ENCODE measurements at regions not wholly inside any gene's neighbourhood (a gene's known extent, or its start where the extent isn't known, plus 50 kb on each side); places are given as distances from the start of the nearest gene placed in this dataset.

GRCh38 chr6:137758661-137759060, 108.4 kb upstream of the TNFAIP3 start:
- DNase-seq (ENCODE audit: low read depth): no peak

- no peak for DNase-seq (ENCODE audit: low read depth)
These were observed 107.4 kb upstream of the TNFAIP3 start for GRCh38 chr6:137759624-137760023.

DNA sequence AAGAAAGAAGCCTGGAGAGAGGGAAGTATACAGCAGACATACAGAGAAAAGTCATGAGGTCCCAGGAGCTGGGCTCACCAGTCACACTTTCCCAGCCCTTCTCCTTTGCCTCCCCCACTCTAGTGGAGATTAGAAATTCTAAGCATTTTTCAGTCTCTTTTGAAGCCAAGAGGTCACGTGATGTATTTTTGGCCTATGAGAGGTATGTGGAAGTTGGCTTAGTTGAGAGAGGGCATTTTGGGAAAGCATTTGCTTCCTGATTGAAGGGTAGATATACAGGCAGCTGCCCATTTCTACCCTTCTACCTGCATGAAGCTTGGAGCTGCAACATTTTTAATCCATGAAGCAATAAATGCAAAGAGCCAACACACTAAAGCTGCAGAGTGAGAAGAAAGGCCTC, 106.0 kb upstream of the TNFAIP3 start:
- no peak for DNase-seq (ENCODE audit: low read depth)

GRCh38 chr6:137761487-137761886, 105.6 kb upstream of the TNFAIP3 start:
- no peak for DNase-seq (ENCODE audit: low read depth)

DNA sequence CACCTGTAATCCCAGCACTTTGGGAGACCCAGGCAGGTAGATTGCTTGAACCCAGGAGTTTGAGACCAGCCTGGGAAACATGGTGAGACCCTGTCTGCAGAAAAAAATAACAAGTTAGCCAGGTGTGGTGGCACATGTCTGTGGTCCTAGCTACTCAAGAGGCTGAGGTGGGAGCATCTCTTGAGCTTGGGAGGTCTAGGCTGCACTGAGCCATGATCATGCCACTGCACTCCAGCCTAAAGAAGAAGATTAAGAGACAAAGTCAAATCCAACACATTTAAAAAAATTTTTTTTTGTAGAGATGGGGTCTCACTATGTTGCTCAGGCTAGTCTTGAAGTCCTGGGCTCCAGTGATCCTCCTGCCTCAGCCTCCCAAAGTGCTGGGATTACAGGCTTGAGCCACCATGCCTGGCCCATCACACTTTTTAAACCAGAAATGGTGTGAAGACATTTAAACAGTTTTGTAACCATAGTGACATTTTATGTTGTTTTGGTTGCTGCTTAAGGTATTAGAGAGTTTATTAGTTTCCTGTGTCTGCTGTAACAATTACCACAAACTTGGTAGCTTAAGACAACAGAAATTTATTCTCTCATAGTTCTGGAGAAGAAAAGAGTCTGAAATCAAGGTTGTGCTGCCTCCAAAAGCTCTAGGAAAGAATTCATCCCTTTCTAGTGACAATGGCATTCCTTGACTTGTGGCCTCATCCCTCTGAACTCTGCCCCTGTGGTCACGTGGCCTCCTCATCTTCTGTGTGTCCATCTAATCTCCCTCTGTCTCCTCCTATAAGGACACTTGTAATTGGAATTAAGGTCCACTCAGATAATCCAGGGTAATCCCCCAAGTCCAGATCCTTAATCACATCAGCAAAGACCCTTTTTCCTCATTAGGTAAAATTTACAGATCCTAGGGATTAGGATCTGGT, 104.6 kb upstream of the TNFAIP3 start:
- DNase-seq (ENCODE audit: low read depth): no peak

DNA sequence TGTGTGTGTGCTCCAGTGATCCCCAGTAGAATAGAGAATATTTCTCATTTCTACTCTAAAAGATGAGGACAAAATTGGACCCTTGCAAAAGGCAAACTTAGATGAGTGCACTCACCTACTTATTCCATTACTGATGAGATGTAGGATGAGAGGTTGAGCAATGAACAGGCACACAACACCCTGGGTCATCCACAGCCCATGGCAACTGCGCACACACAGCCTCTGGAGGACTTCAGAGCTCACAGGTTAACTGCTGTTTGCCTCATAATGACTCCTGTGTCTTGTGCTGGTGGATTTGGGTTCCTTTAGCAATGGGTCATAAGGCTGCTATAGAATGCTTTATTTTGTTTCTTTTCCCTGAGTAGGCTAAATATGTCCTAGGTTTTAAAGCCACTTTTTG, 103.6 kb upstream of the TNFAIP3 start:
- DNase-seq (ENCODE audit: low read depth): no peak

- DNase-seq (ENCODE audit: low read depth): no peak
These were observed 103.2 kb upstream of the TNFAIP3 start for GRCh38 chr6:137763886-137764285.

DNA sequence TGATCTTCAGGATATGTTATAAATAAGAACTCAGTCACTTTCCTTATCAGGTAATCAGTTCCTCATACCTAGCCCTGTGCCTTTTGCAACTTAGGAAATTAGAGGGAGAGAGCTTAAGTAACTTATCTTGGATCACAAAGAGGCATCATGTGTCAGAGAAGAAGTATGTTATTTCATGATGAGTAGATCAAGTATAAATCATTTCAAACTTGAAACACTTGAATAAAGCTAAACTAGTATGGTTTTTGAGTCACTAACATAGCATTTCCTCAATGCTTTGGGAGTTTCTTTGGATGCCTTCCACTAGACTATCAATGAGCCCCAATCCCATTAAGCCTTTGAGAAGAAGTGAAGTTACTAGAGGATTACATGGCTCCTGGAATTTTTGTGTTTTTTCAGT, 102.6 kb upstream of the TNFAIP3 start:
- DNase-seq (ENCODE audit: low read depth): peak; percentile 16

GRCh38 chr6:137765059-137765458, 102.0 kb upstream of the TNFAIP3 start:
- no peak for DNase-seq (ENCODE audit: low read depth)

DNA sequence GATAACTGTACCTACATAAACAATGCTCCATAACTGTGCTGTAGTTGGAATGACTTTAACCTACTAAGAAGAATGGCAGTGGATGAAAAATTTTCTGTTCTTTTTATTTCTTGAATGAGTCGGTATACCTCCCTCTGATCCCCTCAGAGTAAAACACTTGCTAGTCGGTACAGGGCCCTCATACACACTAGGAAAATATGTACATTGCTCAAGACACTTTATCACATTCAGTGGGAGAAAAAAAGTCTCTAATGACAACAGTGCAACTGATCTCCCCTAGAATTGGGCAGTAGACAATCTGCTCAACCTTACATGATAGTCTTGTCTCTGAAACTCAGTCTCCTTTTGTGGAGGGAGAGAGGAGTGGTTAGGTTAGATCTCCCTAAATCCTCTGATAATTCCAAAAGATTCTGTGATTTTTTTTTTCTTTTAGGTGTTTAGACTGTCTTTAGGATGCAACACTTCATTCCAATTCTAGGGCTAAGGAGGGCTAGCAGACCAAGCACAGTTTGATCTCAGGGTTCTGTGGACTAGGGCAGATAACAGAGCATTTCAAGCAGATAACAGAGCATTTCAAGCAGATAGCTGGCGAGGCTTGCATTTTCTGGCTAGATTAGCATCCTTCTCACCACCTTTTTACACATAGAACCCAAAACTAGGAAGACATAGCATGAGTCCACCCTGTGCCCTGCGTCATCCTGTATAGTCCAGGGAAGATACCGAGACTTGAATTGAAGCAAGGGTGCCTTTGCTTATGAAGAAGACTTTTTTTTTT, 100.3 kb upstream of the TNFAIP3 start:
- DNase-seq (ENCODE audit: low read depth): no peak

DNA sequence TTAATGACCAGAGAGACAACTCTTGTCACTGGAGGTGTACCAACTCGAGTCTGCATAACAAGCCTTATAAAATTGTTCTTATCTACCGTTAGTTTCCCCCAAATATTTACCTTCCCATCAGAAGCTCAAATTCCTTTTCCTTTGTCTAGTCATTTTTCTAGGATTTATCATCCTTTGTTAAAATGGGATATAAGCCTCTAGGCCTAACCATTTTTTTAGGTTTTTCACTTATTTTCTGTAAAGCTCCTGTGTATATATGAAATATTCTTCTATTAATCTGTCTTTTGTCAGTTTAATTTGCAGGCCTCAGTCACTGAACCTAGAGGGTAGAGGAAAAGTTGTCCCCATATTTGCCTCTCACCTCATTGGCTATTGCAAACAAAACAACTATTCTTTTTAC, 99.6 kb upstream of the TNFAIP3 start:
- no peak for DNase-seq (ENCODE audit: low read depth)

DNA sequence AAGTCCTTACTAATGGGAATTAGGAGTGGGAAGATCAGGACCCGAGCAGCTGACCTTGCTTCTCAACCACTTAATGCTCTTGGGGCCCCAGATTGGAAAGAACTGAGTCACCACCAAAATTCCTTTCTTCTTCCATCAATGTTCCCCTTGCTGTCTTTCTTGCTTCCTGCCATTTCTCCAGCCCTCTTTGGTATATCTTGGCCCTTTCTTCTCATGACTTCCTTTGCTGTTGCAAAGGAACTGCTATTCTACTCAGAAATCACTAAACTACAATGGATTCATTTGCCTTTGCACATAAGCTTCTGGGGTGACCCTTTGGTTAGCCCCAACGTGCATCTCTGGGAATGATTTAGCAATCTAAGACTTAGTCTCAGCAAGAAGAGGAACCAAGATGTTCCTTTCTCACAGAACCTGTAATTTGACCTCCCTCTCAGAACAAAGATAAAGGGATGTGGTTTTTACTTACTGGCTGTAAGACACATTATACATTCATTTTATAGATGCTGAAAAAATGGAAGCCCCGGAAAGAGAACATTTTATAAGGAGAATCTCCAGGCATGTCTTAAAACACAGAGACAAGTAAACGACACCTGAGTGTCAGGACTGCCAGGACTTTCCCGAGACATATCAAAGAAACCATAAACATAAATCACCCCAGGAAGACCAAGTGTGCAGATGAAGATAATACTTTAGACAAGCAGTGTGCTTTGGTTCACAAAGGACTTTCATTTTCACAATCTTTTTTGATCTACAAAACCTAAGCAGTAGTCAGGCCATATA, 99.0 kb upstream of the TNFAIP3 start:
- no peak for DNase-seq (ENCODE audit: low read depth)

- no peak for DNase-seq (ENCODE audit: low read depth)
These were observed 98.1 kb upstream of the TNFAIP3 start for GRCh38 chr6:137768935-137769334.

DNA sequence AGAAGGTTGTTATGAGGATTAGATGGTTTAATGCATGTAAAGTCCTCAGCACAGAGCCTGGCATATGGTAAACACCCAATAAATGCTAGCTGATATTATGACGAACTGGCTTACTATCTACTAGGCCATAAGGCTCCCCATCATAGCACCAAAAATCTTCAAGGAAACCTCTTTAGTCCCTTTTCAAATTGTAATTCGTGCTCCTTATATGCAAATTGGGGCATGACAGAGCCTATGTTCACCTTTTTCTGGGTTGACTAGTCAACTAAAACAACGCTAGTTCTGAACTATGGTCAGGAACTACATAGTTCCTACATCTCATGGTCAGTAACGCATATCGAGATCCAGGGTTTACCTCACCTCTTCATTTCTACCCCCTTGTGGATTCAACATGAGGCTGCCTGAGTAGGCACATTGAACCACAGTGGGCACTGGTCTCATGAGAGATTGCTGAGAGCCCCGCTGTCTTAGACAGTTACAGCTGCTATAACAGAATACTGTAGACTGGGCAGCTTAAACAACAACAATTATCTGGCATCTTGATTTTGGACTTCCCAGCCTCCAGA, 97.2 kb upstream of the TNFAIP3 start:
- DNase-seq (ENCODE audit: low read depth): no peak

DNA sequence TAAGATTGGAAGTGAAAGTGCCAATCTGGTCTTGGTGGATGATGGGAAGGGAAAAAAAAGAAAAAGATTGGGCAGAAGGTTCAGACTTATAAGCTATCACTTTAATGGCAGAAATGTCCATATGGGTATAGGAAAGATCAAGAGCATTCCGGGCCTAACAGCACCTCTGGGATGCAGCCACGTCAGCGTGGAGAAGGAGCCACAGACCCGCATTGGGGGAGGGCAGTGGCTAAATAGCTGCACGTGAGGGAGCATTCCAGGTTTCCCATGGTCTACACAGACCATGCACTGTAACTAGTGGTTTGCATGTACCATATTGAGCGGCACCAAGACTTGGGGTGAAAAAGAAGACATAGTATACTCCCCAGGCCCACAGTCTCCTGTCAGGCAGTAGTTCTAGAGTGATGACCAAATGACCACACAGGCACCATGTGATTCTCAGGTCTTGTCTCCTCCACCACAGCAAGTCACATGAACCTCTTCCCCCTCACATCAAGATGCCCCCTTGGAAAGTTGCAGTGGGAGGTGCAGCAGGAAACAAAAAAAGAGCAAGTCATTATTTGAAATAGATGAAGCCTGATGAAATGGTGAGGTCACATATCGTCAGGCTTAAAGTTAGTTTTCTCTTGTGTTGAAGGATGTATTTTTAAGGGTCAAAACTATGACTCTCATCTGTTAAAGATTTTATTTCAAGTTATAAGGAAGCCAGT, 94.4 kb upstream of the TNFAIP3 start:
- DNase-seq (ENCODE audit: low read depth): no peak

DNA sequence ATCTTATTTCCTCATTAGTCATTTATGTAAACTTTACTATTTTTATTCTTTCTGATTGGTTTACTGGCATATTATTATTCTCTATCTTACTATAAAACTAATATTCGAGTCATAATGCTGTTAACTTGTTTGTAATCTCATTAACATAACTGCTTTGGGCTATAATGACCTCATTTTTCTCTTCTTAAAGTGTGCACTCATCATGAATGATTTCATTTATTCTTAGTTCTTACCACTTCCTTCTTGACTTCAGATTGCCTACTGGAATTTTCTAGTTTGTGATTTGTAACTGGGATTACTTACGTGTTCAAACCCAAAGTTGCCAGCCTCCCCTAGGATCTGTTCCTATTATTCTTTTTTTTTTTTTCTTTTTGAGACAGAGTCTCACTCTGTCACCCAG, 91.8 kb upstream of the TNFAIP3 start:
- no peak for DNase-seq (ENCODE audit: low read depth)

DNA sequence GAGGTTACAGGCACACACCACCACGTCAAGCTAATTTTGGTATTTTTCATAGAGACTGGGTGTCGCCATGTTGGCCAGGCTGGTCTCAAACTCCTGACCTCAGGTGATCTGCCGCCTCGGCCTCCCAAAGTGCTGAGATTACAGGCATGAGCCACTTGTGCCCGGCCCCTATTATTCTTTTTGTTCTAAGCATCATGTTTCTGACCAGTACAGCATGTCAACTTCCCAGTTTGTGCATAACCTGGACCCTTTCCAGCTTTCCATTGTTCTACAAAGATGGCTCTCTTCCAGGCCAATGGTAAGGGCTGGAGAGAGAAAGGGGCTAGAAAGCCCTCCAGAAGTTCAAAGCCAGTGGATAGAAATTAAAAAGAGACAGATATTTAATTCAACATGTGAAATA, 91.3 kb upstream of the TNFAIP3 start:
- DNase-seq (ENCODE audit: low read depth): no peak

- no peak for DNase-seq (ENCODE audit: low read depth)
These were observed 90.8 kb upstream of the TNFAIP3 start for GRCh38 chr6:137776256-137776655.

GRCh38 chr6:137776786-137777686, 90.0 kb upstream of the TNFAIP3 start:
- DNase-seq (ENCODE audit: low read depth): no peak

DNA sequence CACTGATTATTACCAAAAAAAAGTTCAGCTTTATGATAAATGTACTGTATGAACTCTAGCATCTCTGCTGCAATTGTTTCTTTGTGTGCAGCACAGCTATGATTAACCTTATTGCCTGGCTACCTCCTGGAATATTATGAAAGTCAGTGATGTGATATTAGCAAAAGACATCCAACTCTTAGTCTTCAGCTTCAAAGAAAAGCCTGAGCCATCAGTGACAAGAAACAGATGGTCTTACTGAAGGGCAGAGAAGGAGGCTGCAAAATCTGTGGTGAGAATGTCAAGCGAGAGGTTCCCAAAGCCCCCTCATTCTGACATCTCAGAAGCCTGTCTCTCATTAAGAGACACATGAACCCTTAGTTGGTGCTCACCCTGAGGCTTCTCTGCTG, 89.4 kb upstream of the TNFAIP3 start:
- DNase-seq (ENCODE audit: low read depth): no peak
